GM19099 (cell line): ENCODE measurements at regions not wholly inside any gene's neighbourhood (a gene's known extent, or its start where the extent isn't known, plus 50 kb on each side); places are given as distances from the start of the nearest gene placed in this dataset.

Experiments used
- POLR2A ChIP-seq: IDR thresholded peaks from 3 replicates; pipeline ENCODE4 v1.6.1; 2011; ENCODE audit warnings: low read depth; ENCODE audit not compliant: insufficient read length; ENCODE audit errors: extremely low read depth

GRCh38 chr12:89821896-89822295, 113.3 kb upstream of the ATP2B1 start:
- no peak for TF ChIP-seq POLR2A

GRCh38 chr12:89817501-89818226, 109.0 kb upstream of the ATP2B1 start:
- TF ChIP-seq POLR2A = no peak

DNA sequence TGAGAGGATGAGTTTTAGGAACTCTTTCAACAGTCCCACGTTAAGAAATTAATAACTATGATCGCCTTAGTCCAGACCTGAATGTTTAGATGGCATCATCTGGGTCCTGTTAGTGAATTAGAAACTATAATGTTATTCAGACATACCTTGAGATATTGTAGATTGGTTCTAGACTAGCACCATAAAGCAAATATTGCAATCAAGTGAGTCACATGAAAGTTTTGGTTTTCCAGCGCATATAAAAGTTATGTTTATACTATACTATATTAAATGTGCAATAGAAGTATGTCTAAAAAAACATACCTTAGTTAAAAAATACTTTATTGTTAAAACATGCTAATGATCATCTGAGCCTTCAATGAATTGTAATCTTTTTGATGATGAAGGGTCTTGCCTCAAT, 106.6 kb upstream of the ATP2B1 start:
- no peak for TF ChIP-seq POLR2A

DNA sequence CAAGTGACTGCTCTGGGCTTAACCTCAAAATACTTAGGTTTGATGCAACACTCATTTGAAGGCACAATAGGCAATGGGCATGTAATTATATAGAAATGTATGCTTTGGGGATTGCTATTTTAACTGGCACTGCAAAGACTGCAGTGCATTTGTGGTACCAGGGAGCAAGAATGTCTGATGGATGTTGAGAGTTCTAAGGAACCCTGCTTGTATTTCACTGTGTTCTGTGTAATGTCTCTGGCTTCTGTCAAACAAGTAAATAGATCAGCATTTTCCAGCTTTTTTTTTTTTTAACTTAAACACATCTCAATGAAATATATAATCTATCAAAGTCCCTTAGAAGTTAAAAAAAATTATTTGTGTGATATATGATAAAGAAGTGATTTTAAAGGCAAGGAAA, 94.8 kb upstream of the ATP2B1 start:
- no peak for TF ChIP-seq POLR2A

GRCh38 chr12:89801284-89801683, 92.6 kb upstream of the ATP2B1 start:
- TF ChIP-seq POLR2A = no peak

DNA sequence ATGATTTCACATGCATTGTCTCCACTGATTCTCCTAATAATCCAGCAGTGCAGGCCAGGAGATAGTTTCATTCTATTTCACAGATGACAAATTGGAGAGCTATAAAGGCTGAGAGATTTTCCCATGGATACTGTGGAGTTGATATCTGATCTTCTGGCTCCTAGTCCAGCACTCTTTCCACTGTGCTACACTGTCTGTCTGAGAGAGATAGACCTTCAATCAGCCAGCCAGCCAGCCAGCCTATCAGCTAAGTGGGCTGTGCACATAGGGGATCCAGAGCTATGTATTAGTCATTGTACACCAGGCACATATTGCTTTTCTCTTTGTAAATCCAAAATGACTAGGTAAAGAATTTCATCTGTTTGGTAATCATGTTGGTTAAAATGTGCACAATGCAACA, 91.8 kb upstream of the ATP2B1 start:
- no peak for TF ChIP-seq POLR2A

DNA sequence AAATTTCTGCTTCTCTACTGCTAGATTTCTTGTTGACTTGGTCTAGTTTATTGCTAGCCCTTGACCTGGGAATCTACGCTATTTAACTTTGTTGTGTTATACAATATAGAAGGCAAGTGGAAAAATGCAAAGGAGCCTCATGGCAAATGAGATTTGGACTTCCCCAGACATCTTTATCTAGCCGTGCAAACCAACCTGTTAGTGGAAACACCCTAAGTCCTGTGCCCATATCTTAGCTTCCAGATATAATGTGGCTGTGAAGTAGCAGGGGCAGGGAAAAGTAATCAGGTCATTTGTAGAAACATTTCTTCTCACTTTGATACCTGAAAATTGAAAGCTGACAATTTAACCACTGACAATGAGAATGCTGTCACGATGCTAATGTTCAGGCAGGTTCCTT, 90.7 kb upstream of the ATP2B1 start:
- no peak for TF ChIP-seq POLR2A

GRCh38 chr12:89797436-89797835, 88.8 kb upstream of the ATP2B1 start:
- no peak for TF ChIP-seq POLR2A

GRCh38 chr12:89796798-89797382, 88.3 kb upstream of the ATP2B1 start:
- TF ChIP-seq POLR2A = no peak

DNA sequence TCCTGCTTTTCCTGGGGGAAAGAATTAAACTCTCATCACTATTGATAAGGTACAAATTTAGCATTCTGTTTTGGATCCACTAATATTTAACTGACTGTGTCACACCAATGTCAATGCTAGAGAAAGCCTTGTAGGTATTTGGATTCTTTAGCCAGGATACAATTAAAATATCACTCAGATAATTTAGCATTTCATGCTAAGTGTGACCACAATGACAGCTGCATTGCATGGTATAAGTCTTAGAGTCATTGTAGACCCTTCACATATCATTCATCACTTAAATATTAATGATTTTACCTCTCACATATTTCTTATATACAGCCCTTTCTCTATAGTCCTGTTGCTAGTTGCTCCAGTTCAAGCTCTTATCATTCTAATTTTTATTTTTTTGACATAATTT, 85.3 kb upstream of the ATP2B1 start:
- no peak for TF ChIP-seq POLR2A

DNA sequence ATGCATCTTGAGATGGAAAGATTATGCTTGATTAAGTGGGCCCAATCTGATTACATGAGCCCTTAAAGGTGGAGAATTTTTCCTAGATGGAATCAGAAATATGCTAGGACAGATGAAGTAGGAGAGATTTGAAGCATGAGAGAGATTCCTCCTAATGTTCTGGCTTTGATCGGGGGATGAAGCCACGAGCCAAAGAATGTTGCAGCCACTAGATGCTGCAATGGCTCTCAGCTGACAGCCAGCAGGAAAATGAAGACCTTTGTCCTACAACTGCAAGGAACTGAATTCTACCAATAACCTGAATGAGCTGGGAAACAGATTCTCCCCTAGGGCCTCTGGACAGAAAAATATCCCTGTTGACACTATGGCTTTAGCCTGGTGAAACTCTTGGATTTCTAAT, 82.6 kb upstream of the ATP2B1 start:
- no peak for TF ChIP-seq POLR2A

GRCh38 chr12:89789862-89790261, 81.2 kb upstream of the ATP2B1 start:
- no peak for TF ChIP-seq POLR2A

- no peak for TF ChIP-seq POLR2A
These were observed 79.1 kb upstream of the ATP2B1 start for GRCh38 chr12:89787763-89788162.

GRCh38 chr12:89786177-89786810, 77.7 kb upstream of the ATP2B1 start:
- TF ChIP-seq POLR2A = no peak

DNA sequence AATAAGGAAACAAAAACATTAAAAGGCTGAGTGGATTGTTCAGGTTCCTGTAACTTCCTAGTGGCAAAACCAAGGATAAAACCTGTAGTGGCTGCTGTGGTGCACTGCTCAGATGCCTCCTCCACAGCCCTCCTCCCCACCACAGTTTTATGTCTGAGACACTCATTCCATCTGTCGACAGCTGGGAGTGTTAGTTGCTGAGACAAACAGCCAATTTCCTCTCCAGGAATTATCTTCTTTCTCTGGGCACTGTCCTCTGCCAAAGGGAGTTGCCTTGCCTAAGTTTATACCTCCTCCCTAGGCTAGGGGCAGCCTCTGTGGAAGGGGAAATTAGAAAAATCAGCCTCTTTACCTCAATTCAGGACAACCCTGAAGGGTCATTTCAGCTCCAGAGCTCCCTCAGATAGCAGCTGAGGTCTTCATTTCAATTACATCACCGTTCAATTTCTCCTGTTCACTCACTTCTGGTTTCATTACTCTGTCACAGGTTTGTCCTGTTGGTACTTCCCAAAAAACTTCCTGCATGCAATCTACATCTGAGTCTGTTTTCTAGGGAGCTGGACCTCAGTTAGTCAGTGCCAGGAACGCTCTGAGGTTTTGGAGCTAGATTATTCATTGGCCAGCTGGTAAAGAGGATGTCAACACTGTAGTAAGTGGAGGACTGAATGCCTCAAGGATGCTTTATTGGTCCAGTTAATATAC, 74.9 kb upstream of the ATP2B1 start:
- TF ChIP-seq POLR2A = no peak

GRCh38 chr12:89782807-89783206, 74.2 kb upstream of the ATP2B1 start:
- TF ChIP-seq POLR2A = no peak
